HEK293 (cell line): ENCODE measurements at regions not wholly inside any gene's neighbourhood (a gene's known extent, or its start where the extent isn't known, plus 50 kb on each side); places are given as distances from the start of the nearest gene placed in this dataset.
"Not testable (repeated sequence)": the region's sequence is repeated elsewhere in the genome, so short reads cannot be mapped to it uniquely, and the experiment has no call there.

Experiments
- CTCF ChIA-PET: fragments of 350-600 bp; formaldehyde crosslinking; extraction: SDS; loops from one replicate; lab custom pipeline; 2021; ENCODE audit warnings: antibody characterized with exemption; lab: Yijun Ruan, JAX
- POLR2A ChIA-PET: fragments of 300-600 bp; formaldehyde crosslinking; extraction: SDS; loops from one replicate; lab custom pipeline; 2020; ENCODE audit warnings: antibody characterized with exemption, inconsistent platforms; lab: Yijun Ruan, JAX
- H3K27ac ChIP-seq: fragments of 200-500 bp; sonication (Bioruptor generic); 2 replicates; pipeline ENCODE4 v1.5.1; 2014; ENCODE audit warnings: low read depth, low read length, control low read depth, inconsistent platforms; ENCODE audit errors: extremely low read depth
- H3K36me3 ChIP-seq, 2 experiments: fragments of 200-500 bp in 1 of 2; sonication (Bioruptor generic) in 1 of 2; 1 replicate in 1 of 2; 2 replicates in 1 of 2; pipeline ENCODE4 v1.5.1; 2014 to 2017; ENCODE audit warnings: inconsistent platforms in 2 of 2, low read length in 2 of 2; ENCODE audit not compliant: control insufficient read depth in 2 of 2, insufficient read depth in 1 of 2
- H3K4me1 ChIP-seq: fragments of 200-500 bp; sonication (Bioruptor generic); 2 replicates; pipeline ENCODE4 v1.5.1; 2014; ENCODE audit warnings: mild to moderate bottlenecking, low read length, inconsistent platforms; ENCODE audit not compliant: control insufficient read depth, insufficient read depth
- H3K4me3 ChIP-seq: 2 replicates; pipeline ENCODE4 v1.5.1; 2011; ENCODE audit warnings: low read depth, mild to moderate bottlenecking, control low read depth, low read length, moderate library complexity
- H3K9me3 ChIP-seq: fragments of 200-500 bp; sonication (Bioruptor generic); 2 replicates; pipeline ENCODE4 v1.5.1; 2014; ENCODE audit warnings: low read depth, low read length, inconsistent platforms; ENCODE audit not compliant: control insufficient read depth, insufficient read depth
- HOXC10 ChIP-seq: sonication (generic); formaldehyde crosslinking; IDR thresholded peaks from 2 replicates; pipeline ENCODE4 v1.8.1; 2023; ENCODE audit warnings: mild to moderate bottlenecking, missing genetic modification reagents
- TCF7L2 ChIP-seq: IDR thresholded peaks from 2 replicates; pipeline ENCODE4 v1.6.1; 2011; ENCODE audit warnings: low read depth, mild to moderate bottlenecking, inconsistent platforms, low read length, moderate library complexity, borderline replicate concordance
- ZBTB48 ChIP-seq: fragments of 450-650 bp; formaldehyde crosslinking; IDR thresholded peaks from 2 replicates; pipeline ENCODE4 v1.5.1; 2016; ENCODE audit warnings: missing biosample characterization, missing genetic modification characterization
- ZNF10 ChIP-seq: fragments of 450-650 bp; formaldehyde crosslinking; IDR thresholded peaks from 2 replicates; pipeline ENCODE4 v1.5.1; 2017; ENCODE audit warnings: missing biosample characterization, missing genetic modification characterization
- ZNF114 ChIP-seq: fragments of 450-650 bp; formaldehyde crosslinking; IDR thresholded peaks from 2 replicates; pipeline ENCODE4 v1.5.0; 2017; ENCODE audit warnings: missing biosample characterization, missing genetic modification characterization
- ZNF155 ChIP-seq: fragments of 450-650 bp; formaldehyde crosslinking; IDR thresholded peaks from 2 replicates; pipeline ENCODE4 v1.5.1; 2016; ENCODE audit warnings: missing biosample characterization, missing genetic modification characterization
- ZNF169 ChIP-seq: fragments of 450-650 bp; formaldehyde crosslinking; IDR thresholded peaks from 2 replicates; pipeline ENCODE4 v1.5.1; 2016; ENCODE audit warnings: missing biosample characterization, missing genetic modification characterization
- ZNF211 ChIP-seq: fragments of 450-650 bp; formaldehyde crosslinking; IDR thresholded peaks from 2 replicates; pipeline ENCODE4 v1.5.1; 2016; ENCODE audit warnings: low read depth, missing biosample characterization, missing genetic modification characterization
- ZNF280C ChIP-seq: fragments of 450-650 bp; formaldehyde crosslinking; IDR thresholded peaks from 2 replicates; pipeline ENCODE4 v1.5.1; 2016; ENCODE audit warnings: missing biosample characterization, missing genetic modification characterization
- ZNF449 ChIP-seq: fragments of 450-650 bp; formaldehyde crosslinking; IDR thresholded peaks from 2 replicates; pipeline ENCODE4 v1.5.1; 2017; ENCODE audit warnings: missing biosample characterization, mild to moderate bottlenecking, missing genetic modification characterization, moderate library complexity
- ZNF621 ChIP-seq: fragments of 450-650 bp; formaldehyde crosslinking; IDR thresholded peaks from 2 replicates; pipeline ENCODE4 v1.5.1; 2017; ENCODE audit warnings: missing biosample characterization, missing genetic modification characterization
- ZNF624 ChIP-seq: fragments of 450-650 bp; formaldehyde crosslinking; IDR thresholded peaks from 2 replicates; pipeline ENCODE4 v1.5.1; 2017; ENCODE audit warnings: missing biosample characterization, missing genetic modification characterization
- ZNF692 ChIP-seq: fragments of 450-650 bp; formaldehyde crosslinking; IDR thresholded peaks from 2 replicates; pipeline ENCODE4 v1.5.1; 2016; ENCODE audit warnings: missing biosample characterization, missing genetic modification characterization
- ZNF777 ChIP-seq: fragments of 450-650 bp; formaldehyde crosslinking; IDR thresholded peaks from 2 replicates; pipeline ENCODE4 v1.5.1; 2017; ENCODE audit warnings: missing biosample characterization, missing genetic modification characterization, borderline replicate concordance
- ZNF792 ChIP-seq: fragments of 450-650 bp; formaldehyde crosslinking; IDR thresholded peaks from 2 replicates; pipeline ENCODE4 v1.5.1; 2016; ENCODE audit warnings: missing biosample characterization, missing genetic modification characterization
- ZNF830 ChIP-seq: fragments of 450-650 bp; IDR thresholded peaks from 2 replicates; pipeline ENCODE4 v1.5.0; 2018; ENCODE audit warnings: missing biosample characterization, missing genetic modification characterization, low read depth, mild to moderate bottlenecking, moderate library complexity
- ZSCAN23 ChIP-seq: fragments of 450-650 bp; formaldehyde crosslinking; IDR thresholded peaks from 2 replicates; pipeline ENCODE4 v1.5.1; 2016; ENCODE audit warnings: missing biosample characterization, missing genetic modification characterization

GRCh38 chr3:118671192-118671591, 363.5 kb downstream of the IGSF11 start (continued):
- TF ChIP-seq ZNF449 = no peak

GRCh38 chr3:118675305-118675704, 359.3 kb downstream of the IGSF11 start:
- TF ChIP-seq ZNF621 (tag by site-specific recombination) (no peak), ZBTB48 (tag by site-specific recombination) (no peak), HOXC10 (CRISPR knock-in tag) (no peak), ZNF169 (tag by site-specific recombination) (no peak), ZNF280C (tag by site-specific recombination) (no peak), ZNF155 (no peak), ZNF114 (tag by site-specific recombination) (no peak), TCF7L2 (no peak), ZNF777 (tag by site-specific recombination) (no peak)
- no peaks in the 10 kb centered on the region for H3K4me1 ChIP-seq
- CTCF ChIA-PET = no interaction called here
- no peaks in the 10 kb centered on the region for H3K36me3 ChIP-seq
- H3K27ac ChIP-seq = no peak overlapping the region
- H3K4me3 ChIP-seq = no peak overlapping the region
- POLR2A ChIA-PET = no interaction called here
- H3K9me3 ChIP-seq = no peaks in the 10 kb centered on the region

- CTCF ChIA-PET, H3K4me3 ChIP-seq, H3K27ac ChIP-seq, H3K4me1 ChIP-seq, H3K36me3 ChIP-seq, POLR2A ChIA-PET, H3K9me3 ChIP-seq: not testable (repeated sequence)
Observed at GRCh38 chr3:118678663-118679062, 356.0 kb downstream of the IGSF11 start.

GRCh38 chr3:118682921-118683320, 351.7 kb downstream of the IGSF11 start:
- TF ChIP-seq ZSCAN23 (tag by site-specific recombination) (no peak), ZNF10 (tag by site-specific recombination) (no peak)
- no peak overlapping the region for H3K27ac ChIP-seq
- H3K4me3 ChIP-seq = no peak overlapping the region
- no peaks in the 10 kb centered on the region for H3K4me1 ChIP-seq
- CTCF ChIA-PET = no interaction called here
- POLR2A ChIA-PET = no interaction called here
- no peaks in the 10 kb centered on the region for H3K9me3 ChIP-seq
- H3K36me3 ChIP-seq = no peaks in the 10 kb centered on the region

GRCh38 chr3:118683636-118684035, 351.0 kb downstream of the IGSF11 start:
- POLR2A ChIA-PET = no interaction called here
- H3K4me3 ChIP-seq = no peak overlapping the region
- CTCF ChIA-PET = no interaction called here
- no peaks in the 10 kb centered on the region for H3K36me3 ChIP-seq
- H3K27ac ChIP-seq = no peak overlapping the region
- no peaks in the 10 kb centered on the region for H3K4me1 ChIP-seq
- H3K9me3 ChIP-seq = no peaks in the 10 kb centered on the region
- TF ChIP-seq ZNF624 (tag by site-specific recombination) = no peak
- no peak for TF ChIP-seq ZNF830 (tag by site-specific recombination)
- no peak for TF ChIP-seq ZNF692 (tag by site-specific recombination)
- TF ChIP-seq ZNF211 (tag by site-specific recombination) = no peak
- no peak for TF ChIP-seq ZSCAN23 (tag by site-specific recombination)
- no peak for TF ChIP-seq ZNF792 (tag by site-specific recombination)
